Peyer's patch (tissue), 4 donors: ENCODE measurements at regions not wholly inside any gene's neighbourhood (a gene's known extent, or its start where the extent isn't known, plus 50 kb on each side); places are given as distances from the start of the nearest gene placed in this dataset.

ENCODE experiments used
- POLR2A ChIP-seq, 2 donors: fragments of 450-650 bp; IDR thresholded peaks; one replicate each; pipeline ENCODE4 v1.5.1; 2017; ENCODE audit warnings: antibody characterized with exemption in 2 of 2, mild to moderate bottlenecking in 2 of 2, moderate library complexity in 2 of 2
- TF ChIP-seq, protein P1 (sequence below), 6 experiments: fragments of 450-650 bp in 4 of 6; fragments of 200-600 bp in 2 of 6; sonication (generic) in 1 of 6; IDR thresholded peaks; one replicate each; pipeline ENCODE4 v1.5.1; 2017 to 2019; ENCODE audit warnings: antibody characterized with exemption in 6 of 6, mild to moderate bottlenecking in 3 of 6, moderate library complexity in 1 of 6

DNA sequence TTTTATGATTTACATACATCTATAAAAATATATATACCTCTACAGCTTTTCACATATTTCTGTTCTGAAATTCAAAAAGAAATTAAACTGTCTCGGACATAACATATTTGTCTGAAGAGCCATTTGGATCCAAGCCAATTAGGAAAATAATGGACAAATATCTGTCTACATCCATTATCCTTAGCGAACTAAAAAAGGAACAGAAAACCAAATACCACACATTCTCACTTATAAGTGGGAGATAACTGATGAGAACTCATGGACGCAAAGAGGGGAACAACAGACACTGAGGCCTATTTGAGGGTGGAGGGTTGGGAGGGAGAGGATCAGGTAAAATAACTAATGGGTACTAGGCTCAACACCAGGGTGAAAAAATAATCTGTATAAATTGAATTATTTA lies 829.4 kb upstream of the ALCAM start:
- TF ChIP-seq, protein P1, sequence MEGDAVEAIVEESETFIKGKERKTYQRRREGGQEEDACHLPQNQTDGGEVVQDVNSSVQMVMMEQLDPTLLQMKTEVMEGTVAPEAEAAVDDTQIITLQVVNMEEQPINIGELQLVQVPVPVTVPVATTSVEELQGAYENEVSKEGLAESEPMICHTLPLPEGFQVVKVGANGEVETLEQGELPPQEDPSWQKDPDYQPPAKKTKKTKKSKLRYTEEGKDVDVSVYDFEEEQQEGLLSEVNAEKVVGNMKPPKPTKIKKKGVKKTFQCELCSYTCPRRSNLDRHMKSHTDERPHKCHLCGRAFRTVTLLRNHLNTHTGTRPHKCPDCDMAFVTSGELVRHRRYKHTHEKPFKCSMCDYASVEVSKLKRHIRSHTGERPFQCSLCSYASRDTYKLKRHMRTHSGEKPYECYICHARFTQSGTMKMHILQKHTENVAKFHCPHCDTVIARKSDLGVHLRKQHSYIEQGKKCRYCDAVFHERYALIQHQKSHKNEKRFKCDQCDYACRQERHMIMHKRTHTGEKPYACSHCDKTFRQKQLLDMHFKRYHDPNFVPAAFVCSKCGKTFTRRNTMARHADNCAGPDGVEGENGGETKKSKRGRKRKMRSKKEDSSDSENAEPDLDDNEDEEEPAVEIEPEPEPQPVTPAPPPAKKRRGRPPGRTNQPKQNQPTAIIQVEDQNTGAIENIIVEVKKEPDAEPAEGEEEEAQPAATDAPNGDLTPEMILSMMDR (IDR thresholded peaks at IDR 0.05) = no peak
- TF ChIP-seq POLR2A (IDR thresholded peaks at IDR 0.05) = no peak
